Glutamatergic neuron (in vitro differentiated cells): ENCODE measurements at regions not wholly inside any gene's neighbourhood (a gene's known extent, or its start where the extent isn't known, plus 50 kb on each side); places are given as distances from the start of the nearest gene placed in this dataset.

Source experiments
- DNase-seq: peaks from one replicate; pipeline ENCODE4 v3.0.0; 2022
- H3K27ac Mint-ChIP-seq: one replicate; pipeline ENCODE4 v1.8.0; 2020; ENCODE audit warnings: mild to moderate bottlenecking, mixed read lengths, inconsistent platforms; ENCODE audit not compliant: unreplicated experiment
- H3K27me3 Mint-ChIP-seq: one replicate; pipeline ENCODE4 v1.8.0; 2020; ENCODE audit warnings: mild to moderate bottlenecking, moderate library complexity, mixed read lengths, inconsistent platforms; ENCODE audit not compliant: unreplicated experiment
- H3K36me3 Mint-ChIP-seq: one replicate; pipeline ENCODE4 v1.8.0; 2020; ENCODE audit warnings: mild to moderate bottlenecking, mixed read lengths, inconsistent platforms; ENCODE audit not compliant: unreplicated experiment
- H3K4me1 Mint-ChIP-seq: one replicate; pipeline ENCODE4 v1.8.0; 2020; ENCODE audit warnings: mild to moderate bottlenecking, low read depth, mixed read lengths, inconsistent platforms; ENCODE audit not compliant: unreplicated experiment
- H3K4me3 Mint-ChIP-seq: one replicate; pipeline ENCODE4 v1.8.0; 2020; ENCODE audit warnings: mild to moderate bottlenecking, mixed read lengths, inconsistent platforms; ENCODE audit not compliant: unreplicated experiment
- H3K9me3 Mint-ChIP-seq: one replicate; pipeline ENCODE4 v1.8.0; 2020; ENCODE audit warnings: mild to moderate bottlenecking, moderate library complexity, mixed read lengths, inconsistent platforms; ENCODE audit not compliant: unreplicated experiment
- TF ChIP-seq, protein P1 (sequence below): fragments of 200-600 bp; sonication (generic); IDR thresholded peaks from one replicate; pipeline ENCODE4 v1.5.0; 2021; ENCODE audit not compliant: partially characterized antibody, unreplicated experiment

DNA sequence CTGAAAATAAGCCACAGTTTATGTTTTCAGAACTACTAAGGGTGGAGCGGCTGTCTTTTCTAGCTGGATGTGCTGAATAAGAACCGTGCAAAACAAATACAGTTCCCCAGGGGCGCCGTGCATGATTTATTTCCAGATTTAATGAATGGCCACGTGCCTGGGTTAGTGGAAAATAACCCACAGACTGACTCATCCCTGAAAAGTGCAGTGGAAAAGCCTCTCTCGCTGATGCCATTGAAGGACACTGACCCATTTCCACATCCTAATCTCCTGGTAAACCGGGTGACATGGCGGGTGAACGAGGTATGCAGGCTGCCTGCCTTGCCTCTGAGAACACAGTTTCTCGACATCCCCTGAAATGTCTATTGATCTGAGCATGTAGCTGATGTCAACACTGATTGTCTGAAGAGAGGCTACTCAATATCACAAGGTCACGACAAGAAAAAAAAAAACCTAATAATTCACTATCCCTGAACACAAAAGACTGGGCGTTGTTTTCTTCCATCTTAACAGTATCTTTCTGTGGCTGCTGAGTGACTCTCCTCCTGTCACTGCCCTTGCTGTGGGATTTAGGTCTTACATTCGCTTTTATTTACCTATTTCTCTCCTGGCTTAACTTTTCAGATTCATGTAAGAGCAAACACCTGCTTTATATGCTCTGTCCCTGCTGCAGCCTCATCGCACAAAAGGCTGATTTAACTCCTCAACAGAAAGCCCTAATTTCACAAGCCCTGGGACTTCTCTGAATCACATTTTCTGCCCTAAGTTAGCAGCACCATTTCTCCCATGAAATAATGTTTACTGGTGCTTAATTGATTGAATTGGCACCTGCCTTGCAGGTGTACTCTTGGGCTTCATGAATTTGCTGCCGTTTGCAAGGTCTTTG, 76.9 kb upstream of the SCOC start:
- DNase-seq: peak; percentile 24
- Mint-ChIP-seq H3K4me3 (peak overlapping the region; percentile 68), H3K4me1 (peaks cover 40% of the 10 kb centered on the region), H3K27ac (peak overlapping the region; percentile 94), H3K36me3 (no peaks in the 10 kb centered on the region), H3K27me3 (peaks cover 1% of the 10 kb centered on the region), H3K9me3 (peaks cover 5% of the 10 kb centered on the region)
- TF ChIP-seq, protein P1, sequence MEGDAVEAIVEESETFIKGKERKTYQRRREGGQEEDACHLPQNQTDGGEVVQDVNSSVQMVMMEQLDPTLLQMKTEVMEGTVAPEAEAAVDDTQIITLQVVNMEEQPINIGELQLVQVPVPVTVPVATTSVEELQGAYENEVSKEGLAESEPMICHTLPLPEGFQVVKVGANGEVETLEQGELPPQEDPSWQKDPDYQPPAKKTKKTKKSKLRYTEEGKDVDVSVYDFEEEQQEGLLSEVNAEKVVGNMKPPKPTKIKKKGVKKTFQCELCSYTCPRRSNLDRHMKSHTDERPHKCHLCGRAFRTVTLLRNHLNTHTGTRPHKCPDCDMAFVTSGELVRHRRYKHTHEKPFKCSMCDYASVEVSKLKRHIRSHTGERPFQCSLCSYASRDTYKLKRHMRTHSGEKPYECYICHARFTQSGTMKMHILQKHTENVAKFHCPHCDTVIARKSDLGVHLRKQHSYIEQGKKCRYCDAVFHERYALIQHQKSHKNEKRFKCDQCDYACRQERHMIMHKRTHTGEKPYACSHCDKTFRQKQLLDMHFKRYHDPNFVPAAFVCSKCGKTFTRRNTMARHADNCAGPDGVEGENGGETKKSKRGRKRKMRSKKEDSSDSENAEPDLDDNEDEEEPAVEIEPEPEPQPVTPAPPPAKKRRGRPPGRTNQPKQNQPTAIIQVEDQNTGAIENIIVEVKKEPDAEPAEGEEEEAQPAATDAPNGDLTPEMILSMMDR: no peak

DNA sequence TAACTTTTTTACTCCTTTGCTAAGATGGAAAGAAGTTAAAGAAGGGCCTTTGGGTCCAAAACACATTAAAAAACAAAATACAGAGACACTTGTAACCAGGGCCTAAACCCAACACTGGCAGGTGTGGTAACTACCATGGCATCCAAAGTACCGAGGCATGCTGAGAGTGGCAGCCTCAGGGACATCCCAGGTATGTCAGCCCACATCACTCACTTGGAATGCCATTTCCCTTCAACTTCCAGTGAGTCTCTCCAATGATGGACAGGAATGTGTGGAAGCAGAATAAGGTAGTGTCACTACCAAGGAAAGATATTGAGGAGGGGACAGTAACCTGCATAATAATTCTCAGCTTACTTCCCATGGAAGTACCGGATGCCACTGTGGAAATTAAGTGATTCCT, 79.5 kb upstream of the SCOC start:
- DNase-seq: no peak
- Mint-ChIP-seq H3K4me1 (peaks cover 41% of the 10 kb centered on the region), H3K36me3 (no peaks in the 10 kb centered on the region), H3K4me3 (no peak overlapping the region), H3K27me3 (peaks cover 5% of the 10 kb centered on the region), H3K9me3 (peaks cover 8% of the 10 kb centered on the region), H3K27ac (no peak overlapping the region)
- TF ChIP-seq, protein P1: no peak

- TF ChIP-seq, protein P1: no peak
- H3K27me3 Mint-ChIP-seq: peaks cover 5% of the 10 kb centered on the region
- H3K4me3 Mint-ChIP-seq: no peak overlapping the region
- peaks cover 21% of the 10 kb centered on the region for H3K4me1 Mint-ChIP-seq
- no peaks in the 10 kb centered on the region for H3K36me3 Mint-ChIP-seq
- peak; percentile 34 for DNase-seq
- peaks cover 6% of the 10 kb centered on the region for H3K9me3 Mint-ChIP-seq
- H3K27ac Mint-ChIP-seq: peak overlapping the region; percentile 86
Observed at GRCh38 chr4:140291259-140291658, 82.2 kb upstream of the SCOC start.

DNA sequence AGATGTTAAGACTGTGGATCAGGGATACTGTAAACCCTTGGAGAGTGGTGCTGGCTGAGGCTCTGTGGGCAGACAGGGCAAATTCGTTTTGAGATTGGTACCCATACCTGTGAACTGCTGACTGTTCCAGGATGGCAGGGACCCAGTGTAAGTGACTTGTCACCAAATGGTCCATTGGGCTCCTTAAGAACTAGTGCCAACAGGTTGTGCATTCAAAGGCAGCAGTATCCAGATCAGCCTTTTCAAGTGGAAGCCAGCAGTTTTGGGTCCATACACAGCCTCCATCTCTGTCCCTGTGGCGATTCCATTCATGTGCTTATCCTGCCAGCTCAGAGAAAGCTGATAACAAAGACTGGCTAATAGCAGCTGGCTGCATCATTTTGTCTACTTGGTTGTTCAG, 84.0 kb upstream of the SCOC start:
- Mint-ChIP-seq H3K36me3 (no peaks in the 10 kb centered on the region), H3K4me1 (peaks cover 16% of the 10 kb centered on the region), H3K27ac (peak overlapping the region; percentile 23), H3K27me3 (peaks cover 7% of the 10 kb centered on the region), H3K9me3 (peaks cover 8% of the 10 kb centered on the region), H3K4me3 (no peak overlapping the region)
- TF ChIP-seq, protein P1: no peak
- no peak for DNase-seq

- Mint-ChIP-seq H3K4me1 (peaks cover 22% of the 10 kb centered on the region), H3K27ac (no peak overlapping the region), H3K36me3 (no peaks in the 10 kb centered on the region), H3K9me3 (peaks cover 8% of the 10 kb centered on the region), H3K27me3 (peaks cover 7% of the 10 kb centered on the region), H3K4me3 (peak overlapping the region; percentile 13)
- TF ChIP-seq, protein P1: no peak
- peak; percentile 38 for DNase-seq
Observed at GRCh38 chr4:140286456-140286855, 87.0 kb upstream of the SCOC start.
